ENCODE measurements at regions not wholly inside any gene's neighbourhood (a gene's known extent, or its start where the extent isn't known, plus 50 kb on each side); places are given as distances from the start of the nearest gene placed in this dataset.

DNA sequence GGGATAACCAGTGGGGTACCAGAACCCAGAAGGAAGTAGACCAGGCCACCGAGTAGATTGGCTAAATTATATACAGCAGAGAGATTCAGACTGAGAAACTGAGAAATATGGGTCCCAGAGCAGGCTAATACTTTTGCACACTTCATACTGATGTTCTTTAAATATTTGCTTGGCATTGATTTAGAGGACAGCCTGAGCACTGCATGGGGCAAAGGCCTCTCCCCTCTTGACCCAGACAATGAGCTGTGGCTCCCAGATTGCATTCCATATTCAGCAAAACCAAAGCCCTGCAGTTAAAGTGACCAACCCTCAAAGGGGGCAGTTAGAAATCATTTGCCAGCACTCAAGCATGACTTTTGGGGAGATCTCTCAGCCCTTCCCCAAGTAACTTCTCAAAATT, 279.2 kb downstream of the SUDS3 start:
- ATAC-seq, result no peak
- intact Hi-C loops (cut with DNase I), result no loop called here
- Histone ChIP-seq H3K27me3 (ENCODE audit: insufficient read depth in 3 of 3, low read length in 2 of 3) (no peaks in the 10 kb centered on the region), H3K27ac (no peak overlapping the region), H3K4me1 (no peaks in the 10 kb centered on the region), H3K9me3 (no peaks in the 10 kb centered on the region), H3K4me3 (no peak overlapping the region), H3K36me3 (ENCODE audit: insufficient read depth in 1 of 2, low read depth in 1 of 2) (no peaks in the 10 kb centered on the region)
- TF ChIP-seq, protein P1, sequence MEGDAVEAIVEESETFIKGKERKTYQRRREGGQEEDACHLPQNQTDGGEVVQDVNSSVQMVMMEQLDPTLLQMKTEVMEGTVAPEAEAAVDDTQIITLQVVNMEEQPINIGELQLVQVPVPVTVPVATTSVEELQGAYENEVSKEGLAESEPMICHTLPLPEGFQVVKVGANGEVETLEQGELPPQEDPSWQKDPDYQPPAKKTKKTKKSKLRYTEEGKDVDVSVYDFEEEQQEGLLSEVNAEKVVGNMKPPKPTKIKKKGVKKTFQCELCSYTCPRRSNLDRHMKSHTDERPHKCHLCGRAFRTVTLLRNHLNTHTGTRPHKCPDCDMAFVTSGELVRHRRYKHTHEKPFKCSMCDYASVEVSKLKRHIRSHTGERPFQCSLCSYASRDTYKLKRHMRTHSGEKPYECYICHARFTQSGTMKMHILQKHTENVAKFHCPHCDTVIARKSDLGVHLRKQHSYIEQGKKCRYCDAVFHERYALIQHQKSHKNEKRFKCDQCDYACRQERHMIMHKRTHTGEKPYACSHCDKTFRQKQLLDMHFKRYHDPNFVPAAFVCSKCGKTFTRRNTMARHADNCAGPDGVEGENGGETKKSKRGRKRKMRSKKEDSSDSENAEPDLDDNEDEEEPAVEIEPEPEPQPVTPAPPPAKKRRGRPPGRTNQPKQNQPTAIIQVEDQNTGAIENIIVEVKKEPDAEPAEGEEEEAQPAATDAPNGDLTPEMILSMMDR (IDR thresholded peaks at IDR 0.05), result no peak
- WGBS, 3 donors, result 36 to 63% (median 56%) methylated on average over 1 of the region's 1 CpG
- no peak for DNase-seq

- TF ChIP-seq, protein P1 (IDR thresholded peaks at IDR 0.05), result no peak
- Histone ChIP-seq H3K4me1 (no peaks in the 10 kb centered on the region), H3K9me3 (no peaks in the 10 kb centered on the region), H3K4me3 (no peak overlapping the region), H3K36me3 (ENCODE audit: insufficient read depth in 1 of 2, low read depth in 1 of 2) (no peaks in the 10 kb centered on the region), H3K27me3 (ENCODE audit: insufficient read depth in 3 of 3, low read length in 2 of 3) (peaks cover 0 to 4% (median 0%) of the 10 kb centered on the region in 3 donors), H3K27ac (no peak overlapping the region)
- DNase-seq (no peak), ATAC-seq (no peak)
- intact Hi-C loops (cut with DNase I), result no loop called here
- WGBS, 3 donors, result 9 to 19% (median 16%) methylated on average over 7 of the region's 7 CpGs
These were observed 300.9 kb upstream of the SRRM4 start for GRCh38 chr12:118680356-118680963.

DNA sequence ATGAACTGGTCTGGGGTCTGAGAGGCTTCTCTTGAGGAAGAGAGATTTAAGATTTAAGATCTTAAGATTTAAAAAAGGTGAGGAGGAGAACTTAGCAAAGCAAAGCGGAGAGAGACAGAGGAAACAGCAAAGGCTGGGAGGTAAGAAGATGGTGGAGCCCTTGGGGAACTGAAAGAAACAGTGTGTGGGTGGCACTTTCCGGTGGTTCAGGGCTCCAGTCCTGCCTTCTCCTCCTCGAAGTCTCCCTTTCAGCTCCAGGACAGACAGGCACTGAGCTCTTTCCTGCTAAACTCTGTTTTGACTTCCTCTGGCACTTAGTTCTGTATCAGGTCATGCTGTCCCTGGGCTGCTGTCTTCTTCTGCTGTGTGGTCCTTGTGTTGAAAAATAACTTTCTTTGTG, 298.7 kb upstream of the SRRM4 start:
- Histone ChIP-seq H3K27ac (no peak overlapping the region), H3K9me3 (no peaks in the 10 kb centered on the region), H3K27me3 (ENCODE audit: insufficient read depth in 3 of 3, low read length in 2 of 3) (peaks cover 0 to 4% (median 0%) of the 10 kb centered on the region in 3 donors), H3K4me3 (no peak overlapping the region), H3K4me1 (no peaks in the 10 kb centered on the region), H3K36me3 (ENCODE audit: insufficient read depth in 1 of 2, low read depth in 1 of 2) (no peaks in the 10 kb centered on the region)
- intact Hi-C loops (cut with DNase I), result no loop called here
- 63 to 75% (median 64%) methylated on average over 3 of the region's 3 CpGs for WGBS, 3 donors
- TF ChIP-seq, protein P1 (IDR thresholded peaks at IDR 0.05), result no peak
- no peak for ATAC-seq
- DNase-seq, result no peak

DNA sequence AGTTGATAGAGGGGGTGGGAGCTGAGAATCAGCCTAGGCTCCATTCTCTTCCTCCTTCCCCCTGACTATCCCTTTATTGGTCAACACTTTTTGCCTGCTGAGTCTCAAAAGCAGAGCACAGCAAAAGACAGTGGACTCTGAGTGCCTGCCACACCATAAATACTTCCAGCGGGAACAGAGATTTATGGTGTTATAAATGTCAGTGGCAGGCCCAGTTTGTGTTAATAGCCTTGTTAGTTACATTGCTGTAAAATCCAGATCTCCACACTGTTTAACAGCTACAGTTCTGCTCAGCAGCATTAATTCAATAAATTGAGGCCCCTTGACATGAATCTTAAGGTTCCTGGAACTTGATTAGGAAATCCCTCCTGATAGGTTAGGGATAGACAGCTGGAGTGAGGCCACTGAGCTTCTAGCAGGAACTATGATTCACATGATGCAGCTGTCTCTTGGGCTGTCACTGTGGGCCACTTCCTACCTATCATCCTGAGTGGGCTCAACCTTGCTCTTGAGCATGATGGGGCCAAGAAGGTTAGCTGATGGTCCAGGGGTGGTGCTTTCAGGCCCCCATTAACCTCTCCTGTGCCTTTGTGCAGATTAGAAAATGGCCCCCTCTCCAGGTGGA, 295.2 kb upstream of the SRRM4 start:
- H3K4me1 ChIP-seq, result no peaks in the 10 kb centered on the region
- TF ChIP-seq, protein P1 (IDR thresholded peaks at IDR 0.05), result no peak
- no peak overlapping the region for H3K4me3 ChIP-seq
- no peaks in the 10 kb centered on the region for H3K27me3 ChIP-seq (ENCODE audit: insufficient read depth in 3 of 3, low read length in 2 of 3)
- no peak for DNase-seq
- no peaks in the 10 kb centered on the region for H3K36me3 ChIP-seq (ENCODE audit: insufficient read depth in 1 of 2, low read depth in 1 of 2)
- no peaks in the 10 kb centered on the region for H3K9me3 ChIP-seq
- no peak overlapping the region for H3K27ac ChIP-seq
- no peak for ATAC-seq
- intact Hi-C loops (cut with DNase I), result no loop called here
- 4 to 18% (median 10%) methylated on average over 1 of the region's 1 CpG for WGBS, 3 donors

GRCh38 chr12:118689793-118690192, 291.5 kb upstream of the SRRM4 start:
- Histone ChIP-seq H3K36me3 (ENCODE audit: insufficient read depth in 1 of 2, low read depth in 1 of 2) (no peaks in the 10 kb centered on the region), H3K4me3 (no peak overlapping the region), H3K27me3 (ENCODE audit: insufficient read depth in 3 of 3, low read length in 2 of 3) (no peaks in the 10 kb centered on the region), H3K4me1 (no peaks in the 10 kb centered on the region), H3K27ac (no peak overlapping the region), H3K9me3 (no peaks in the 10 kb centered on the region)
- WGBS, 3 donors, result 16 to 36% (median 18%) methylated on average over 3 of the region's 3 CpGs
- no peak for ATAC-seq
- intact Hi-C loops (cut with DNase I), result no loop called here
- DNase-seq, result no peak
- TF ChIP-seq, protein P1 (IDR thresholded peaks at IDR 0.05), result no peak

Measured in psoas muscle (tissue), 7 donors.